AML-193 (cell line): ENCODE measurements at regions not wholly inside any gene's neighbourhood (a gene's known extent, or its start where the extent isn't known, plus 50 kb on each side); places are given as distances from the start of the nearest gene placed in this dataset.
"Not testable (repeated sequence)": the region's sequence is repeated elsewhere in the genome, so short reads cannot be mapped to it uniquely, and the experiment has no call there.

Experiments used
- DNase-seq, 2 experiments: peaks; one replicate each; lab custom pipeline; 2025; lab: John Stamatoyannopoulos, UW

DNA sequence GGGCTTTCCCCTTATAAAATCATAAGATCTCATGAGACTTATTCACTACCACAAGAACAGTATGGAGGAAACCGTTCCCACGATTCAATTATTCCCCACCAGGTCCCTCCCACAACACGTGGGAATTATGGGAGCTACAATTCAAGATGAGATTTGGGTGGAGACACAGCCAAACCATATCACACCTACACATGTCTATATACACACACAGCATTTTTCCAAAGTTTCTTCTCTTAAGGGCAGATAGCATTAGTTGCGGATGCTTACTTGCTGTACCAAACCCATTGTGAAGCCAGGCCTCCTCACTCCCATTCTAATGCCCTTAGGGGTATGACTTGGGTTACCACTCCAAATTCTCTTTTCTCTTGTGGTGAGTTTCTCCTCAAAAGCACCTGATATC, 104.1 kb upstream of the RAP1B start:
- DNase-seq: no peak

DNA sequence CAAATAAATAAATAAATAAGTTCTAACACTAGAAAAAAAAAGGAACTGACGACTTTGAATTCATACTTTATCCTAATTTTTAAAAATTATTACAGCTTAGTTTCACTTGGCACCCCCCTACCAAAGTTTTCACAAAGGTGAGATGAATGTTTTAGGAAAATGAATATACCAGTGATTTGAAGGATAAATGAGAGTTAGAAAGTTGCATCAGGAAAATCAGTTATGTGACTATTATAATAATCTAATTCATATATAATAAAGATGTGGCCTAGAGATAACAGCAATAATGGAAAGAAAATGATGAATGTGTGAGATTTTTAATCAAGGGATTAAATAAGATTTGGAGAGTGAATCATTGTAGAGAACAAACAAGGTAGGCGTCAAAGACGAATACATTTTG, 103.0 kb upstream of the RAP1B start:
- DNase-seq: no peak

DNA sequence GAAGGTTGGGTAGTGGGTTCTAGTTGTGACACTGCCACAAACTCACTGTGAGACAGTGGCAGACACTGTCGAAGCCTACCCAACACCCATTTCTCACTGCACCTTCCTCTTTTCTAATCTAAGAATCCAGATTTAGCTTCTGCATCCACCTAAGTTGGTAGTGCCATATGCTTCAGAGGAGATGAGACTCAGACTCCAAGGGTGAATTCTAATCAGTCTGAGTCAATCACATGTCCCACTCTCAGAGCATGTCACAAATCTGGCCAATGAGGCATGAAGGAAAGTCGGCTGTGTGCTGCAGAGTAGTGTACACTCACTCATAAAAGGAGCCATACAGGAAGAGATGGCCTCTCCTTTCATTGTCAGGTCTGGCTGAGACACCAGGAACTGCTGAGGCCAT, 102.1 kb upstream of the RAP1B start:
- no peak for DNase-seq

DNA sequence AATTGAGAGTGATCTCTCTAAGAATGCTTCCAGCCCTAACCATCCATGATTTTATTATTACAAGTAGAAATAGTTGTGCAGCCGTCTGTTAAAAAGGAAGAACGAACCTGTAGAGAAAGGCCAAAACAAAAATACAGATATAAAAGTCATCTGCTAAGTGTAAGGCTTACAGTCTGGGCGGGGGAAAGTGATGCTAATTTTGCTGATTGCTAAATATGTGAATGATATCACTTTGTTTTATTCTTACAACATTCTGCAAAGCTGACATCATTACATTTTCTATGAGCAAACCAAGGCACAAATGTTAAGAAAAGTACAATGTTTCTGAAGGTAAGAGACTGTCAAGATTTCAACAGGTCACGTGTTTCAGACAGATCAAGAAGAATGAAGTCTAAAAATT, 101.5 kb upstream of the RAP1B start:
- no peak for DNase-seq

DNA sequence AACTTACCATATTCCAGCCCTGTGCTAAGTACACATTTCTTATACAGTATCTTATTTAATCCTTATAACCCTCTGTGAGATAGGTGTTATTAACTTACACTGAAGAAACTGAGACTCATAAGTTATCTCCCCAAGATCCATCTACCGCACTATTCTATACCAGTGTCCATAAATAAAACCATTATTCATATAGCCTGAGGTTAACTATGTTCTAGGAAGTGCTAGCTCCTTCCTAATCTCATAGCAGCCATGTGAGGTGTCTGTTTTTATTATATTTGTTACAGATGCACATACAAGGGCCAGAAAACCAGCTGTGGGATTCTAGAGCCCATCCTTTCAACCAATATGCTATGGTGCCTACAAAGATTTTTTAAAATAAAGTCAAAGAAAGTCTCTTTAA, 100.3 kb upstream of the RAP1B start:
- no peak for DNase-seq

DNA sequence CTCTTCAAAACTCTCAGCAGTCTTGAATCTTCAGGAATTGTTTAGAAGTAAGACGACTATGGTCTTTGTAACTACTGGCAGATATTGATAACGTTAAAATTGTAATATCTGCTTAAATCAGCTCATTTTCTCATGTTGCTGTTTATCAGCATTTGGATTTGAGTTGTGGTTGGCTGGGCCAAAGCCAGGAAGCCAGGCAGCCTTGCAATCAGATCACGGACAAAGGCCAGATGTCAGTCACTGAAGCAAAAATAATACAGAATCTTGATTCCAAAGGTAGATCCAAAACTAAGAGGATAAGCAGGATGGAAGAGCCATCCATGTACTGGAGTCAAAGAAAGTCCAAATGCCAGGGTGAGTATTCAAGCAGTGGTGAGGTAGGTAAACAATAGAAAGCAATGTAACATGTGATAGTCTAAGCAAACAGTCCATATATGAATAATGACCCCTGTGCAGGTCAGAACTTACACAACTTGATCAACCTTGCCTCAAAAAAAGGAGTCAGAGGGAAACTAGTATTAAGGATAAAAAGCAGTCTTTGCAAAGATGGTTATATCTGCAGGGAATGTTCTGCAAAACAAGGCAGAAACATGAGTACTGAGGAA, 95.8 kb upstream of the RAP1B start:
- no peak for DNase-seq

DNA sequence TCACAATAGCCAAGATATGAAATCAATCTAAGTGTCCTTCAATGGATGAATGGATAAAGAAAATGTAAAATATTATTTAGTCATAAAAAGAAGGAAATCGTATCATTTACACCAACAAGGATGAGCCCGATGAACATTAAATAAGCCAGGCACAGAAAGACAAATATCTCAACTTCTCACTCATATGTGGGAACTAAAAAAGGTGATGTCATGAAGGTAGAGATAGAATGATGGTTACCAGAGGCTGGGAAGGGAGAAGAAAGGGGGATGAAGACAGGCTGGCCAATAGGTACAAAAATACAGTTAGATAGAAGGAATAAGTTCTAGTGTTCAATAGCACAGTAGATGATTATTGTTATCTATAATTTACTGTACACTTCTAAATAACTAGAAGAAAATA, 94.9 kb upstream of the RAP1B start:
- DNase-seq: no peak

DNA sequence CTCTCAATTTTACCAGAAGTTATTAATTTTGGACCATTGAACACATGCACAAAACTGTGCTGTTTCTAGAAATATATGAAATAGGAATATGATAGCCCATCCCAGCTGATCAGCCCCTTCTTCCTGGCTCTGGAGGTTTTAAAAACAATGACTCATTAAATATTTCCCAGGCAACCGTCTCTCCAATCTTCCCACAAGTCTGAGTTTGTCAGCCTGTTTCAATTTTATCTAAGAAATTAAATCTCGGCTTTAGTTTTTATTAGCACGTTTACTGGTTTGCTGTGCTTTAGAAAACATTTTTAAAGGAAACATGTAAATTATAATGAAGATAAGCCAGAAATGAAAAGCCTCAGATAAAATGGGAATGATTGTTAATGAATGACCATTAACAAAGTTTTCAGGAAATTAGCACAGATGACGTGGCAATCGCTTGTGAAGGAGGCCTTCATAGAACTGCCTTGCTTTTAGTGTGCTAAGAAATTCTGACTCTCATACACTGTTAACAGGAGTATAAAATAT, 89.3 kb upstream of the RAP1B start:
- DNase-seq: no peak

DNA sequence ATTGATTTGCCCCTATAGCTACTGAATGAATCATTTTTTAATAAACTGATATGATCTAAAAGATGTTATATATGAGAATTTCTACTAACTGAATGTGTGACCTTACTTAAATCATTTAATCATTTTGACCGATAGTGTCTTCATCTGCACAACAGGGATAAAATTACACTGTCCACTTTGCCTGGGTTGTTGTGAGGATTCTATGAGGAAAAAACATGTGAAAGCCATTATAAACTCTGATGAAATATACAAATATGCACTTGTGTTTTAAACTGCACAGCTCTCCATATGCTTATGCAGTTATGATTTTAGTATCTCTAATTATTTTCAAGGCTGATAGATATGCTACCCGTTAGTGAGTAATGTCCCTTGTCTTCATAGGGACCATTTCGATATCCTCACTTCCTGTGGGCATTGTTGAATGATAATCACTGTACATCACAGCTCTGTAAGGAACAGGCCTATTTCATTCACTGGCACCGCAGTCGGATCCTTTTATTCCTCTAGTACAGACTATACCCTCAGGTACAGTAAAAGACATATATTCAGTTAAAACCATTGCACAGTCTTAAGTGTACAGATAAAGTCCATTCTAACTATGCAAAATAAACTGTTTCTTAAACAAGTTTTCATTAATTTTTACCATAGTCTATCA, 88.7 kb upstream of the RAP1B start:
- no peak for DNase-seq

DNA sequence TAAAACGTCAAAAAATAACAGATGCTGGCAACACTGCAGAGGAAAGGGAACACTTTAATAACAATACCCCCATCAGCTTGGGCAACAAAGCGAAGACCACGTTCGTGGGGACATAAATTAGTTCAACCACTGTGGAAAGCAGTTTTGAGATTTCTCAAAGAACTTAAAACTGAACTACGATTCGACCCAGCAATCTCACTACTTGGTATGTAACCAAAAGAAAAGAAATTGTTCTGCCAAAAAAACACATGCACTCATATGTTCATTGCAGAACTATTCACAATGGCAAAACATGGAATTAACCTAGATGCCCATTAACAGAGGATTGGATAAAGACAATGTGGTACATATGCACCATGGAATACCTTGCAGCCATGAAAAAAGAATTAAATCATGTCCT, 81.2 kb upstream of the RAP1B start:
- DNase-seq: no peak

DNA sequence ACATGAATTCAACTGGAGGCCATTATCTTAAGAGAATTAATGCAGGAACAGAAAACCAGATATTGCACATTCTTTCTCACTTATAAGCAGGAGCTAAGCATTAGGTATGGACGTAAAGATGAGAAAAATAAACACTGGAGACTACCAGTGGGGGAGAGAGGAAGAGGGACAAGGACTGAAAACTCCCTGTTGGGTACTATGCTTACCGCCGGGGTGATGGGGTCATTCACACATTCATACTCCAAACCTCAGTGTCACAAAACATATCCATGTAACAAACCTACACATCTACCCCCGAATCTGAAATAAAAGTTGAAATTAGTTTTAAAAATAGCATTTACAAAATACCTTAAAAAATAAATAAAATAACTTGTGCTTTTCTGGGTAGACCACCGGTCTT, 80.8 kb upstream of the RAP1B start:
- DNase-seq: no peak

DNA sequence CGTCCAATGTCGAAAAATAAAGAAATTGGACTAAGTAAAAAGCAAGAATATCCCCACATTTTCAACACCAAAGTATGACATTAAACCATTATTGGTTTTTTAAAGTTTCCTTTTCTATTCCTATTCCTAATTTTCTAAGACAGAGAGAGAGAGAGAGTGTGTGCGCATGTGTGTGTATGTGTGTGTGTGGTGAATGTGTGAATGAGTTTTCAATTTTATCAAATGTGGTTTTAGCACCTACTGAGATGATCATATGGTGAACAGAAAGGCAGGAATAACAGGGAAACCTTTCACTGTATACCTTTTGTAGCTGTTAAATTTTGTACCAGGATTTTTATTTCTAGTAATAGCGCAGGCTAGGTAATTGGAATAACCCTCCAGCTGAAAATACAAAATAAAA, 80.4 kb upstream of the RAP1B start:
- DNase-seq: no peak

DNA sequence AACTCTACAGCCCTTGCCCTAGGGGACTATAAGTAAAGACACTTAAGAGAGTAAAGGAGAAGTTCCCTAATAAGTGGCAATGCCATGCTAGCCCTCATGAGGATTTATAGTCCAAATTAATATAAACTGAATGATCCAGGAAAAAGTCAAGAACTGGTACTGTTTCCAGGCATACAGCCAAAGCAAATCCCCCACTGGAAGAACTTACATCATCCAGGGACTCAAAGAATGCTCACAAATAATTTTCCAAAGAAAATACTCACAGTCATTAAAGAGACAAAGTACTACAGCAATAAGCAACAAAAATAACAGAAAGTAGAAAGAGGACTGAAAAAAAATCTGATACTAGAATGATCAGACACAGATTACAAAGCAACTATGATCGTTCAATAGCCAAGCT, 79.7 kb upstream of the RAP1B start:
- DNase-seq: no peak

DNA sequence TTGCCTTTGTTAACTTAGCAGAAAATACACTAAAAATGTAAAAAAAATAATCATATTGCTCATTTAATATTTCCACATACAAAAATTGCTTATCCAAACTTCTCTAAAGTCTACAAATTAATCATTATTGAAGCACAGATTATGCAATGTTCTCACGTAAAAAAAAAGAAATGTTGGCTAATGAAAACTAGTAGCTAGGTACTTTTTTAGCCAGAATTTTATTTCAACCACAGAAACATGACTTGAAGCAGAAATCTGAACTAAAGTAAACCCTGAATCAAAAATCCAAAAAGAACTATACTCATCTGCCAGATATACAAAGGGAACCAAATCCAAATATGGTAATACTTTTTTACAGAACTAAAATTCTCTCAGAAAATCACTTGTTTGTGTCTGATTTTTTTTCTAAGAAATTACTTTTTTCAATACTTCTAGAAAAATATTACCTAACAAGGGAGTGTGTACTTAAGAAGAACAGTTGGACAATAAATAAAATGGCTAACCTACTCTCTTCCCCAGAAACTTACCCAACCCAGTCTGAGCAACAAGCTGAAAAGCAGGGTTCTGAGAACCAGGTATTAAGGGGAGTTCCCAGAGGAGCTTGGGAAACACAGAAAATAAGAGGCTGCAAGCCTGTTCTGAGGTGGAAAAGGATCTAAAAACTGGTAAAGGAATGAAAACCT, 78.4 kb upstream of the RAP1B start:
- DNase-seq: no peak

DNA sequence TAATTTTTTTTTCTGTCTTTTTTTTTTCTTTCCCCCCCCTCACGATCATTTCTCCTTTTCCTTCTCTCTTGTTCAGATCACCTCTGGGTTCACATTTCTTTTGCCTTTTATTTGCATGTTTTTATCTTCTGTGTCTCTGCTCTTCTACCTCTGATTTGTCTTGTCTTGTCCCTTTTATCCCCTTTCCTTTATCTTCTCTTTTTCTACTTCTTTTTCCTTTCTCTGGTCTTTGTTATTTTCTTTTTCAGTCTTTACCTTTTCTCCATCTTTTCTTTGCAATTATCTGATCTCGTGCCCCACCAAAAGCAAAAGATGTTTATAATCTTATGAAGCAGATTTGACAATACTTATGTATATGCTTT, 77.8 kb upstream of the RAP1B start:
- no peak for DNase-seq

DNA sequence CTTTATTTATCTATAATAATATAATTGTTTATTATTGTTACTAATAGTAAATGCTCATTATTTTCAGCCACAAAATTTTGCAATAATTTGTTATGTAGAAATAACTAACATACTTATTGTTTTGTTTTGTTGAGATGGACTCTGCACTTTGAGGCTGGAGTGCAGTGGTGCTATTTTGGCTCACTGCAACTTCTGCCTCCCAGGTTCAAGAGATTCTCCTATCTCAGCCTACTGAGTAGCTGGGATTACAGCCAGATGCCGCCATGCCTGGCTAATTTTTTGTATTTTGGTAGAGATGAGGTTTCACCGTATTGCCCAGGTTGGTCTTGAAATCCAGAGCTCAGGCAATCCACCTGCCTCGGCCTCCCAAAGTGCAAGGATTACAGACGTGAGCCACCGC, 76.6 kb upstream of the RAP1B start:
- DNase-seq: no peak

DNA sequence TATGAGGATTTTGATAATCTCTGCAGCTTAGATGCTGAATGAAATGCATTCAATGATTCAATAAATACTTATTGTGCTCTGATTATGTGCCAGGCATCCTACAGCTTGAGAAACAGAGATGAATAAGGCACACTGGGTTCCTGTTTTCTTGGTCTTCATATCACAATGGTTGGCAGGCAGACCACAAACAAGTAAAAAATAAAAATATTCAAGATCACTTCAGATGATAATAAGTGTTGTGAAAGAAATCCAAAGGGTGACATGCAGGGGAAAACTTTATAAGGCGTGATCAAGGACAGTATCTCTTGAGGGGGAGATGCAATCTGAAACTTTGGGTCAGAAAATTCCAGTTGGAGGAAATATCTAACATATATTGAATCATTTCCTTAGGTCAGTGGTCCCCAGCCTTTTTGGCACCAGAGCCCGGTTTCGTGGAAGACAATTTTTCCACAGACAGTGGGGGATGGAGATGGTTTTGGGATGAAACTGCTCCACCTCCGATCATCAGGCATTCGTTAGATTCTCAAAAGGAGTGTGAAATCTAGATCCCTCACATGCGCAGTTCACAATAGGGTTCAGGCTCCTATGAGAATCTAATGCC, 73.7 kb upstream of the RAP1B start:
- DNase-seq: no peak

DNA sequence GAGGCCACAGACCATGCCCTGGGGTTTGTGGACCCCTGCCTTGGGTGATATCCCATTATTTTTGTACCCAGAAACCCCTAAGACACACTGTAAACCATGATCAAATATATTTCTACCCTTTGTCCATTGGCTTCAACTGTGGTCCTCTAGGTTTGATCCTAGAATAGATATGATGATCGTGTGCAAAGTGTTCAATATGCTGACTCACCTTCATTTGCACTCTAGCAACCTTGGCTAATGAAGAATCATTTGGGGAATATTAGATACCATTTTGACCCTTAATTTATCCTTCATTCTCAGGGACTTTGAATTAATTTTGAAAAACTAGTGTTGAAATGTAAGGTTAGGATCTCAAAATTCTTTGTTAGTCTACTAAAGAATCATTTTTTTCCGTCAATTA, 73.1 kb upstream of the RAP1B start:
- no peak for DNase-seq

DNA sequence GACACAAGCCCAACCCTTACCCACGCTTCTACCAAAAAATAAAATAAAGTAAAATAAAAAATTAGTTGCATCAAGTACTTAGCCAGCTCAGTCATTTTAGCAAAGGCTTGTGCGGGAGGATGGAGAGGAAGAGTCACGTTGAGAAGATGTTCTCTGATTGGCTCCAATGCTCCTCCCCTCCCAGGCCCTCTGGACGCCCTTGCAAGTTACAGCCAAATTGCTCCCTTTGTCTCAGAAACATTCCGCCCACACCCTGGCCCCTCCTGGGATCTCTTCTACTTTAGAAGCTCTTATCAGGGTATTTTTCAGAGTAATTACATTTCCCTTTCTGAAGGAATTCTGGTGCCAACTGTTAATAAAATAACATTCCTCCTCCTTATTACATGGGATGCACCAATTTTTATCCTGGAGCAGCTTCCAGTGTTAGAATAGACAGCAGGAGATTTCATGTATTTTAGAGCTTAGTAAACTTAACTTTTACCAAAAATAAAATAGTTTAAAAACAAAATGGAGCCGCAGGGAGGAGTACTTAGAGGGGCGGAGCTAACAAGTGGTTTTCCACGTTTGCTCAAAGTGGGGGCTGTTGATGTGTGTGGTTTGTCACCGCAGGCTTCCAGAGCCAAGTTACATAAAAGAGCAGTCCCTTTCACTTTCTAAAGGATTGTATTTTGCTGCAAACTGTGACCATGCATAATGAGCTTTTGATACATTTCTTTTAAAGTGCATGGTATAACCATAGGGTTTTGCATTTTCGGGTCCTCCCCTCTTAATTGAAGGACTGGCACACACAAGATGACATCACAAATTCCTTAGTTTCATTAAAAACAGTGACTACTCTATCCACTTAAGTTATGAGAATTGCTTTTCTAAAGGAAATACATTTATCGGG, 71.7 kb upstream of the RAP1B start:
- peak; percentile 31 to 39 for DNase-seq

DNA sequence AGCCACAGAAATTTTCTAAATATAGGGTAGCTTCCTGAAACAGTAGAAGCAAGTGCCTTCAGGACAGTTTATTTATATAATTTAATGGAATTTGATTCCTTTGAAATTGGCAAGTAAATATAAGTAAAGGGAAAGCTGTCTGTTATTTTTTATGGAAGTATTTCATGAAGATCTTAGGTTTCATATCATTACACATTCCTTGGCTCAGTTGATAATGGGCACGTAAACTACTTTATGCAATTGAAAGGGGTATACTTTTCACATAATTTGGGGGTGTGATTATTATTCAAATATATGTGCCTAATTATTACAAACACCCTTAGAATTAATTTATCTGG, 71.1 kb upstream of the RAP1B start:
- DNase-seq: no peak

DNA sequence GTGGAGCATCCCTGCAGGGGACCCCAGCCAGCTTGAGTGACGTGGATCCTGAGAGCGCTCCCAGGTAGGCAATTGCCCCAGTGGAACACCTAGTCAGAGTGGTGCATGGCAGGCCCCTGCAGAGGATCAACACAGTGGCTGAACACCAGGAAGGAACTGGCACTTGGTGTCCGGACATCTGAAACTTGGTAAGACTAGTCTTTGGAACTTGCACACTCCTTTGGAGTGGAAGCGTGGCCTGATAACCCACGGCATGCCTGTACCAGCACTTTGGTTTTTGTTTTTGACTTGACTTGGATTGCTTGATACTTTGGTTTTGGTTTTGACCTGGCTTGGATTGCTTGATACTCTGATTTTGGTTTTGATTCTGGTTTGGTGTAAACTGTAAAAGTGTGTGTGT, 69.9 kb upstream of the RAP1B start:
- not testable (repeated sequence) for DNase-seq

DNA sequence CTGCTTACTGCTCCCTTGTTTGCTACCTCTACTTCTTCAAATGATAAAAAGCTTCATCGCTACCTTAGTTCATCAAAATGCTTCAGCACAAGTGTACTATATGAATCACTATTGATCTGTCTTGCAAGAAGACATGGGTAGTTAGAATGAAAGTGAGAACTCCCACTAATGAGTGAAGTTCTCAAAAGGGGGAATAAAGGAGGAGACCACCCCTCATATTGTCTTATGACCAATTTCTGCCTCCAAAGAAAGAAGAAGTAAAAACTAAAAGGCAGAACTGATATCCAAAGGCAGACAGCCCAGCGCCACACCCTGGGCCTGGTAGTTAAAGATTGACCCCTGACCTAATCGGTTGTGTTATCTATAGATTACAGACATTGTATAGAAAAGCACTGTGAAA, 63.4 kb upstream of the RAP1B start:
- not testable (repeated sequence) for DNase-seq
